ENCODE measurements at regions not wholly inside any gene's neighbourhood (a gene's known extent, or its start where the extent isn't known, plus 50 kb on each side); places are given as distances from the start of the nearest gene placed in this dataset.
"Not testable (repeated sequence)": the region's sequence is repeated elsewhere in the genome, so short reads cannot be mapped to it uniquely, and the experiment has no call there.

- no peak for DNase-seq (ENCODE audit: low spot score)
Observed at GRCh38 chr14:101634850-101635748, 73.8 kb downstream of the DIO3 start.

GRCh38 chr14:101635749-101636560 is 74.7 kb downstream of the DIO3 start:
- DNase-seq (ENCODE audit: low spot score), result peak; percentile 27

- no peak for DNase-seq (ENCODE audit: low spot score)
Observed at GRCh38 chr14:101639241-101639833, 78.0 kb downstream of the DIO3 start.

GRCh38 chr14:101643651-101644050 is 82.4 kb downstream of the DIO3 start:
- DNase-seq (ENCODE audit: low spot score), result no peak

- peak; percentile 11 for DNase-seq (ENCODE audit: low spot score)
Observed at GRCh38 chr14:101654051-101654450, 92.8 kb downstream of the DIO3 start.

- no peak for DNase-seq (ENCODE audit: low spot score)
Observed at GRCh38 chr14:101657372-101657771, 96.1 kb downstream of the DIO3 start.

- DNase-seq (ENCODE audit: low spot score), result peak; percentile 64
Observed at GRCh38 chr14:101665478-101666078, 95.9 kb upstream of the PPP2R5C start.

- no peak for DNase-seq (ENCODE audit: low spot score)
Observed at GRCh38 chr14:101666264-101666663, 95.2 kb upstream of the PPP2R5C start.

GRCh38 chr14:101669629-101670028 is 91.9 kb upstream of the PPP2R5C start:
- DNase-seq (ENCODE audit: low spot score), result no peak

- no peak for DNase-seq (ENCODE audit: low spot score)
Observed at GRCh38 chr14:101673873-101674272, 87.6 kb upstream of the PPP2R5C start.

- not testable (repeated sequence) for DNase-seq (ENCODE audit: low spot score)
Observed at GRCh38 chr14:101675835-101676234, 85.7 kb upstream of the PPP2R5C start.

- not testable (repeated sequence) for DNase-seq (ENCODE audit: low spot score)
Observed at GRCh38 chr14:101677912-101678327, 83.6 kb upstream of the PPP2R5C start.

- DNase-seq (ENCODE audit: low spot score), result no peak
Observed at GRCh38 chr14:101681795-101682194, 79.7 kb upstream of the PPP2R5C start.

GRCh38 chr14:101683365-101683764 is 78.1 kb upstream of the PPP2R5C start:
- no peak for DNase-seq (ENCODE audit: low spot score)

- DNase-seq (ENCODE audit: low spot score), result no peak
Observed at GRCh38 chr14:101687756-101688546, 73.6 kb upstream of the PPP2R5C start.

- DNase-seq (ENCODE audit: low spot score), result no peak
Observed at GRCh38 chr14:101689039-101689501, 72.4 kb upstream of the PPP2R5C start.

- not testable (repeated sequence) for DNase-seq (ENCODE audit: low spot score)
Observed at GRCh38 chr14:101689966-101690365, 71.5 kb upstream of the PPP2R5C start.

- no peak for DNase-seq (ENCODE audit: low spot score)
Observed at GRCh38 chr14:101695659-101696058, 65.8 kb upstream of the PPP2R5C start.

- DNase-seq (ENCODE audit: low spot score), result no peak
Observed at GRCh38 chr14:101704140-101704539, 57.4 kb upstream of the PPP2R5C start.

GRCh38 chr14:101705733-101706508 is 55.6 kb upstream of the PPP2R5C start:
- DNase-seq (ENCODE audit: low spot score), result peak; percentile 57
